RWPE2 (cell line): ENCODE measurements at regions not wholly inside any gene's neighbourhood (a gene's known extent, or its start where the extent isn't known, plus 50 kb on each side); places are given as distances from the start of the nearest gene placed in this dataset.

Source experiments
- ATAC-seq: fragments of 200-7000 bp; cut with Tn5 transposase; 3 replicates; pipeline ENCODE4 v1.9.1; 2021; ENCODE audit warnings: low read depth
- DNase-seq: peaks from one replicate; pipeline ENCODE4 v3.0.0-alpha.2; 2020; ENCODE audit warnings: low spot score
- H3K27ac ChIP-seq: fragments of 450-650 bp; 2 replicates; pipeline ENCODE4 v1.5.1; 2017; ENCODE audit warnings: mild to moderate bottlenecking; ENCODE audit not compliant: poor library complexity, severe bottlenecking
- H3K27me3 ChIP-seq: fragments of 250-450 bp; sonication (Bioruptor Pico); 2 replicates; pipeline ENCODE4 v1.5.1; 2021; ENCODE audit warnings: mild to moderate bottlenecking, moderate library complexity; ENCODE audit not compliant: insufficient read depth, poor library complexity, severe bottlenecking
- H3K36me3 ChIP-seq: fragments of 250-450 bp; sonication (Bioruptor Pico); 2 replicates; pipeline ENCODE4 v1.5.1; 2020; ENCODE audit warnings: low read depth, mild to moderate bottlenecking, moderate library complexity
- H3K4me1 ChIP-seq: fragments of 250-450 bp; sonication (Bioruptor Pico); 2 replicates; pipeline ENCODE4 v1.5.1; 2021; ENCODE audit warnings: mild to moderate bottlenecking, moderate library complexity; ENCODE audit not compliant: insufficient read depth, poor library complexity, severe bottlenecking
- H3K4me3 ChIP-seq: fragments of 250-450 bp; sonication (Bioruptor Pico); 2 replicates; pipeline ENCODE4 v1.5.1; 2021; ENCODE audit warnings: mild to moderate bottlenecking, moderate library complexity; ENCODE audit not compliant: severe bottlenecking
- H3K9me3 ChIP-seq: fragments of 250-450 bp; sonication (Bioruptor Pico); 2 replicates; pipeline ENCODE4 v1.5.1; 2021; ENCODE audit warnings: mild to moderate bottlenecking, moderate library complexity; ENCODE audit not compliant: severe bottlenecking
- TF ChIP-seq, protein P1 (sequence below): fragments of 450-650 bp; IDR thresholded peaks from one replicate; pipeline ENCODE4 v1.5.1; 2017; ENCODE audit warnings: mild to moderate bottlenecking, moderate library complexity; ENCODE audit not compliant: poor library complexity, severe bottlenecking

GRCh38 chr10:6751363-6751762, 171.3 kb upstream of the PRKCQ start:
- DNase-seq (no peak), ATAC-seq (no peak)
- Histone ChIP-seq H3K4me3 (no peak overlapping the region), H3K9me3 (no peaks in the 10 kb centered on the region), H3K36me3 (no peaks in the 10 kb centered on the region; the same call in 1 of the 2 replicates), H3K27me3 (no peaks in the 10 kb centered on the region), H3K4me1 (peaks cover 23% of the 10 kb centered on the region), H3K27ac (no peak overlapping the region)
- TF ChIP-seq, protein P1, sequence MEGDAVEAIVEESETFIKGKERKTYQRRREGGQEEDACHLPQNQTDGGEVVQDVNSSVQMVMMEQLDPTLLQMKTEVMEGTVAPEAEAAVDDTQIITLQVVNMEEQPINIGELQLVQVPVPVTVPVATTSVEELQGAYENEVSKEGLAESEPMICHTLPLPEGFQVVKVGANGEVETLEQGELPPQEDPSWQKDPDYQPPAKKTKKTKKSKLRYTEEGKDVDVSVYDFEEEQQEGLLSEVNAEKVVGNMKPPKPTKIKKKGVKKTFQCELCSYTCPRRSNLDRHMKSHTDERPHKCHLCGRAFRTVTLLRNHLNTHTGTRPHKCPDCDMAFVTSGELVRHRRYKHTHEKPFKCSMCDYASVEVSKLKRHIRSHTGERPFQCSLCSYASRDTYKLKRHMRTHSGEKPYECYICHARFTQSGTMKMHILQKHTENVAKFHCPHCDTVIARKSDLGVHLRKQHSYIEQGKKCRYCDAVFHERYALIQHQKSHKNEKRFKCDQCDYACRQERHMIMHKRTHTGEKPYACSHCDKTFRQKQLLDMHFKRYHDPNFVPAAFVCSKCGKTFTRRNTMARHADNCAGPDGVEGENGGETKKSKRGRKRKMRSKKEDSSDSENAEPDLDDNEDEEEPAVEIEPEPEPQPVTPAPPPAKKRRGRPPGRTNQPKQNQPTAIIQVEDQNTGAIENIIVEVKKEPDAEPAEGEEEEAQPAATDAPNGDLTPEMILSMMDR = no peak

GRCh38 chr10:6748981-6749635, 169.0 kb upstream of the PRKCQ start:
- ATAC-seq = peak; percentile 94
- TF ChIP-seq, protein P1 = no peak

GRCh38 chr10:6748029-6748428, 168.0 kb upstream of the PRKCQ start:
- DNase-seq = no peak
- H3K9me3 ChIP-seq = no peaks in the 10 kb centered on the region
- peaks cover 2% of the 10 kb centered on the region; the same call in 1 of the 2 replicates for H3K36me3 ChIP-seq
- ATAC-seq = no peak
- TF ChIP-seq, protein P1 = no peak
- no peak overlapping the region for H3K4me3 ChIP-seq
- peaks cover 16% of the 10 kb centered on the region for H3K4me1 ChIP-seq
- no peaks in the 10 kb centered on the region for H3K27me3 ChIP-seq
- H3K27ac ChIP-seq = peak overlapping the region; percentile 78

More at GRCh38 chr10:6748981-6749635, 169.0 kb upstream of the PRKCQ start:
- DNase-seq = no peak
- Histone ChIP-seq H3K27ac (peak overlapping the region; percentile 78), H3K9me3 (no peaks in the 10 kb centered on the region), H3K4me1 (peaks cover 16% of the 10 kb centered on the region), H3K4me3 (no peak overlapping the region), H3K27me3 (no peaks in the 10 kb centered on the region), H3K36me3 (peaks cover 2% of the 10 kb centered on the region; the same call in 1 of the 2 replicates)

DNA sequence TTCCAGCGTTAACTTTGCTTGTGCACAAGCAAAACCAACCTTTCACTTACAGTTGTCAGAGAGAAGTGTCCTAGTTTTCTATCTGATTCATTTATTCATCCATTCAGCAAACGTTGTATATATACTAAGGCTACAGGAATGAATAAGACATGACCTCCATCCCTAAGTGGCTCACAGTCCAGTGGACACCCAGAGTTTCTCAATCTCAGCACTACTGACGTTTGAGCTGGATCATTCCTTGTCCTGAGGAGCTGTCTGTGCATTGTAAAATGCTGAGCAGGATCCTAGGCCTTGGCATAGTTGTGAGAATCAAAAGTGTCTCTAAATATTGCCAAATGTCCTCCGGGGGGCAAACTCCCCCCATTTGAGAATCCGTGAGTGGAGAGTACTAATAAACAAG, 166.7 kb upstream of the PRKCQ start:
- ATAC-seq = no peak
- H3K36me3 ChIP-seq = peaks cover 2% of the 10 kb centered on the region; the same call in 1 of the 2 replicates
- H3K4me1 ChIP-seq = peaks cover 16% of the 10 kb centered on the region

More for the DNA sequence above, 166.7 kb upstream of the PRKCQ start:
- Histone ChIP-seq H3K27me3 (no peaks in the 10 kb centered on the region), H3K27ac (no peak overlapping the region), H3K9me3 (no peaks in the 10 kb centered on the region), H3K4me3 (no peak overlapping the region)
- no peak for DNase-seq
- TF ChIP-seq, protein P1 = no peak
